Endothelial cell (in vitro differentiated cells): ENCODE measurements at regions not wholly inside any gene's neighbourhood (a gene's known extent, or its start where the extent isn't known, plus 50 kb on each side); places are given as distances from the start of the nearest gene placed in this dataset.

ENCODE experiments used
- DNase-seq: peaks from one replicate; pipeline ENCODE4 v3.0.0; 2021; ENCODE audit warnings: low spot score
- H3K27ac Mint-ChIP-seq: one replicate; pipeline ENCODE4 v1.8.0; 2021; ENCODE audit warnings: mixed read lengths, inconsistent platforms; ENCODE audit not compliant: unreplicated experiment
- H3K27me3 Mint-ChIP-seq: one replicate; pipeline ENCODE4 v1.8.0; 2021; ENCODE audit warnings: mild to moderate bottlenecking, moderate library complexity, mixed read lengths, inconsistent platforms; ENCODE audit not compliant: unreplicated experiment
- H3K36me3 Mint-ChIP-seq: one replicate; pipeline ENCODE4 v1.8.0; 2021; ENCODE audit warnings: mild to moderate bottlenecking, low read depth, mixed read lengths, inconsistent platforms; ENCODE audit not compliant: unreplicated experiment
- H3K4me1 Mint-ChIP-seq: one replicate; pipeline ENCODE4 v1.8.0; 2021; ENCODE audit warnings: mild to moderate bottlenecking, mixed read lengths, inconsistent platforms; ENCODE audit not compliant: unreplicated experiment
- H3K4me3 Mint-ChIP-seq: one replicate; pipeline ENCODE4 v1.8.0; 2021; ENCODE audit warnings: mild to moderate bottlenecking, mixed read lengths, inconsistent platforms; ENCODE audit not compliant: unreplicated experiment
- H3K9me3 Mint-ChIP-seq: one replicate; pipeline ENCODE4 v1.8.0; 2021; ENCODE audit warnings: mixed read lengths, inconsistent platforms; ENCODE audit not compliant: unreplicated experiment
- TF ChIP-seq, protein P1 (sequence below): fragments of 200-600 bp; sonication (generic); IDR thresholded peaks from one replicate; pipeline ENCODE4 v1.5.0; 2021; ENCODE audit warnings: antibody characterized with exemption; ENCODE audit not compliant: unreplicated experiment

- TF ChIP-seq, protein P1, sequence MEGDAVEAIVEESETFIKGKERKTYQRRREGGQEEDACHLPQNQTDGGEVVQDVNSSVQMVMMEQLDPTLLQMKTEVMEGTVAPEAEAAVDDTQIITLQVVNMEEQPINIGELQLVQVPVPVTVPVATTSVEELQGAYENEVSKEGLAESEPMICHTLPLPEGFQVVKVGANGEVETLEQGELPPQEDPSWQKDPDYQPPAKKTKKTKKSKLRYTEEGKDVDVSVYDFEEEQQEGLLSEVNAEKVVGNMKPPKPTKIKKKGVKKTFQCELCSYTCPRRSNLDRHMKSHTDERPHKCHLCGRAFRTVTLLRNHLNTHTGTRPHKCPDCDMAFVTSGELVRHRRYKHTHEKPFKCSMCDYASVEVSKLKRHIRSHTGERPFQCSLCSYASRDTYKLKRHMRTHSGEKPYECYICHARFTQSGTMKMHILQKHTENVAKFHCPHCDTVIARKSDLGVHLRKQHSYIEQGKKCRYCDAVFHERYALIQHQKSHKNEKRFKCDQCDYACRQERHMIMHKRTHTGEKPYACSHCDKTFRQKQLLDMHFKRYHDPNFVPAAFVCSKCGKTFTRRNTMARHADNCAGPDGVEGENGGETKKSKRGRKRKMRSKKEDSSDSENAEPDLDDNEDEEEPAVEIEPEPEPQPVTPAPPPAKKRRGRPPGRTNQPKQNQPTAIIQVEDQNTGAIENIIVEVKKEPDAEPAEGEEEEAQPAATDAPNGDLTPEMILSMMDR, result no peak
- Mint-ChIP-seq H3K27ac (no peak overlapping the region), H3K4me3 (no peak overlapping the region), H3K27me3 (peaks cover 6% of the 10 kb centered on the region), H3K36me3 (no peaks in the 10 kb centered on the region), H3K4me1 (no peaks in the 10 kb centered on the region), H3K9me3 (no peaks in the 10 kb centered on the region)
- no peak for DNase-seq
These were observed 109.9 kb downstream of the PTCSC3 start for GRCh38 chr14:36066636-36067035.

DNA sequence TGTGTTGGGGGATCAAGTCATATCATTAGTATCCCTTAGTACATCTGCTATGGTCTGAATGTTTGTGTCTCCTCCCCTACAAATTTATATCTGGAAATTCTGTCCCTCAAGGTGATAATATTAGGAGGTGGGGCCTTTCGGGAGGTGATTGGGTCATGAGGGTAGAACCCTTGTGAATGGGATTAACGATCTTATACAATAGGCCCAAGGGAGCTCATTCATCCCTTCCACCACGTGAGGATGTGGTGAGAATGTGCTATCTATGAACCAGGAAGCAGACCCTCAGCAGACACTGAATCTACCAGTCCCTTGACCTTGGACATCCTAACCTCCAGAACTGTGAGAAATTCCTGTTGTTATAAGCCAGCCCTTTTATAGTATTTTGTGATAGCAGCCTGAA lies 110.7 kb downstream of the PTCSC3 start:
- H3K4me3 Mint-ChIP-seq, result no peak overlapping the region
- no peaks in the 10 kb centered on the region for H3K9me3 Mint-ChIP-seq
- TF ChIP-seq, protein P1, result no peak
- H3K27ac Mint-ChIP-seq, result no peak overlapping the region
- H3K27me3 Mint-ChIP-seq, result peaks cover 4% of the 10 kb centered on the region
- no peaks in the 10 kb centered on the region for H3K36me3 Mint-ChIP-seq
- DNase-seq, result no peak
- H3K4me1 Mint-ChIP-seq, result no peaks in the 10 kb centered on the region

DNA sequence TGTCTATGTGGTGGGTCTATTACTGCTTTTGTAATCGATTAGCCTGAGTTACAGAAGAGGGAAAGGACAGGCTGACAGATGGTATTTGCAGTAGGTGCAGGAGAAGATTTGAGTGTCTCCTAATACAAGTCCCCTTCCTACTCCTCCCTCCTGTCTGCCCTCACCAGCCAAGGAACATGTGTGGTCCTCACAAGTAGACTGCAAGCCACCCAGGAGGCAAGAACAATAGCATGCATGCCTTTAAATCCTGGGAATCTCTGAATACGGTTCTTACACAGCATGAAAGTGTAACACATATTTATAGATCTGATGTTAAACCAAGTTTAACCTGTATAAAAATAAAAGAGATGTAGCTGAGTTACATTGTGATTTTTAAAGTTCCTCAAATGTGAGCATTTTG lies 117.0 kb downstream of the PTCSC3 start:
- Mint-ChIP-seq H3K27me3 (peaks cover 3% of the 10 kb centered on the region), H3K9me3 (no peaks in the 10 kb centered on the region), H3K4me1 (no peaks in the 10 kb centered on the region), H3K4me3 (no peak overlapping the region), H3K36me3 (no peaks in the 10 kb centered on the region), H3K27ac (no peak overlapping the region)
- DNase-seq, result no peak
- TF ChIP-seq, protein P1, result no peak

- Mint-ChIP-seq H3K36me3 (no peaks in the 10 kb centered on the region), H3K27me3 (peaks cover 1% of the 10 kb centered on the region), H3K4me1 (no peaks in the 10 kb centered on the region), H3K27ac (no peak overlapping the region), H3K9me3 (no peaks in the 10 kb centered on the region), H3K4me3 (no peak overlapping the region)
- DNase-seq, result no peak
- TF ChIP-seq, protein P1, result no peak
These were observed 118.9 kb downstream of the PTCSC3 start for GRCh38 chr14:36057452-36058116.

- no peaks in the 10 kb centered on the region for H3K36me3 Mint-ChIP-seq
- peaks cover 1% of the 10 kb centered on the region for H3K27me3 Mint-ChIP-seq
- TF ChIP-seq, protein P1, result no peak
- DNase-seq, result no peak
- H3K9me3 Mint-ChIP-seq, result no peaks in the 10 kb centered on the region
- no peak overlapping the region for H3K4me3 Mint-ChIP-seq
- no peaks in the 10 kb centered on the region for H3K4me1 Mint-ChIP-seq
- no peak overlapping the region for H3K27ac Mint-ChIP-seq
These were observed 119.7 kb downstream of the PTCSC3 start for GRCh38 chr14:36056845-36057244.
